Ovary (tissue), 3 donors: ENCODE measurements at regions not wholly inside any gene's neighbourhood (a gene's known extent, or its start where the extent isn't known, plus 50 kb on each side); places are given as distances from the start of the nearest gene placed in this dataset.

Source experiments
- CTCF ChIP-seq, 3 donors: fragments of 450-650 bp in 2 of 3; fragments of 200-600 bp in 1 of 3; IDR thresholded peaks; one replicate each; pipeline versions ENCODE4 v1.5.1 to v1.8.0; 2016 to 2022; ENCODE audit warnings: antibody characterized with exemption in 3 of 3, mild to moderate bottlenecking in 1 of 3
- POLR2A ChIP-seq: fragments of 450-650 bp; IDR thresholded peaks from one replicate; pipeline ENCODE4 v1.6.1; 2017; ENCODE audit warnings: antibody characterized with exemption, mild to moderate bottlenecking, moderate library complexity
- donor health status: DM: no; HTN: no; CAD: no.

GRCh38 chr3:144160627-144161026 is 189.0 kb downstream of the DIPK2A start:
- TF ChIP-seq POLR2A: no peak
- TF ChIP-seq CTCF (IDR thresholded peaks at IDR 0.05): no peak
